ENCODE measurements at regions not wholly inside any gene's neighbourhood (a gene's known extent, or its start where the extent isn't known, plus 50 kb on each side); places are given as distances from the start of the nearest gene placed in this dataset.

DNA sequence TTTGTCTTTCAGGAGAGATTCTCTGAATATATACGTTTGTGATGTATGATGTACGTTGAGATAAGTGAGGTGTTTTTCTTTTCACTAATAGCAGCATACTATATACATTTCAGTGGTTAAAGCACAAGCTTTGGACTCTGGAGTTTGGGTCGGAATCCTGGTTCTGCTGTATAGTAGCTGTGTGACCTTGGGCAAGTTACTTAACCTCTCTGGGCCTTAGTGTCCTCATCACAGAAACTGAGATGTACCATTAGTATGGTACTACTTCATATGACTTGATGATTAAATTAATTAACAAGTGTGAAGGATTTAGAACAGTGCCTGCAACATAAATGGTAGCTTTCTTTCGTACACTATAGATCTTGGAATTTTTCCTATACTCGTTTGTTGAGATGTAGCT, 258.7 kb downstream of the CDCA7 start:
- TF ChIP-seq CTCF (IDR thresholded peaks at IDR 0.05) (no peak), POLR2A (IDR thresholded peaks at IDR 0.05) (no peak), EP300 (IDR thresholded peaks at IDR 0.05) (no peak)

All from ovary (tissue), 3 donors.